NCI-H1092 treated with DMSO at 0.1 percent for 48 hours (cell line): ENCODE measurements at regions not wholly inside any gene's neighbourhood (a gene's known extent, or its start where the extent isn't known, plus 50 kb on each side); places are given as distances from the start of the nearest gene placed in this dataset.
A peak's percentile ranks its signal among the peaks of the same experiment; 100 is the strongest.

Experiments used
- DNase-seq: peaks from one replicate; lab custom pipeline; 2025; lab: John Stamatoyannopoulos, UW

DNA sequence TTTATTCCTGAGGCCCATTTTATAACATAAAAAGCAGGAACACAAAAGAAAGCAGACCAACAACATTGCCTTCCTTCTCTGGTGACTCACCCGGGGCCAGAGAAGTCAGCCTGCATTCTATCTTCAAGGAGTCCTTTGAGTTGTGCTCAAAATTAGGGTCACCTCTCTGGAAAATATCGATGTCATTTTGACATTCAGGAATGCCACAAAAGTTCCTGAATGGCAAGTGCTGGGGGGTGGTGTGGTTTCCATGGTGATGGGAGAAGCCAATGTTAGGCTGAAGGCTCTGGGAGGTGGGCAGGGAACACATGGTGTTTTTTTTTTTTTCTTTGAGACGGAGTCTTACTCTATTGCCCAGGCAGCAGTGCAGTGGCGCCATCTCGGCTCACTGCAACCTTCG, 159.6 kb downstream of the HAPSTR1 start:
- DNase-seq, result no peak

DNA sequence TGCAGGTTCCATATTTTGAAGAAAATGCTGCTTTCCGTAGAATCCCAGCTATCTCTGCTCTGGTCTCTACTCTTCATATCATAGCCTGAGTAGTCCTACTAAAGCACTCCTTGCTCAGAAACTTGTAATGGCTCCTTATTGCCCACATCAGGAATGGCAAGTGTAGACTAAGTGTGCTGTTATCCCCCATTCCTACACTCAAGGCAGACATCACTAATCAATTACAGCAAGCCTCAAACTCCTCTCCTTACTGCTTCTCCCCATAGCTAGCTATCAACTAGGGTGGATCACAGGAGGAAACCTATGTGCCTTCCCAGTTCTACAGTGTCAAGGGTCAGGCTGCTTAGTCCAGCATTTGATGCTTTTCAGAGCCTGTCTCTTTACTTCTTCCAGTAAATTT, 163.4 kb downstream of the HAPSTR1 start:
- no peak for DNase-seq

DNA sequence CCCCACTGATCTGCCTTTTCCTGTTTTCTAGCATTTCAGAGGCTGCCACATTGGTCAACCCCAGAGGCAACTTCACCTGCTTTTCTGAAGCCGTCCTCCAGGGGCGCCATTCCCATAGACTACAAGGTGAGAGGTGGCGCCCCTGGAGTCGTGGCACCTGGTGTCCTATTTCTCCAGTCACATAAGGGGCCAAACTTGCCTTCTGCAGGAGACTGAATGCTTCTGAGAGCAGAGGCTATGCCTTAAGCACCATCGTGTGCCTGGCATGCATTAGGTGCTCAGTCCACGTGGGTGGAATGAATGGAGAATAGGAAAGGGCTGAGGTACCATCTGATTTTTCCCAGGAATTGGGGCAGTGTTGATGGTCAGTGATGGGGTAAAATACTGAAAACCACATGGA, 164.8 kb downstream of the HAPSTR1 start:
- no peak for DNase-seq

DNA sequence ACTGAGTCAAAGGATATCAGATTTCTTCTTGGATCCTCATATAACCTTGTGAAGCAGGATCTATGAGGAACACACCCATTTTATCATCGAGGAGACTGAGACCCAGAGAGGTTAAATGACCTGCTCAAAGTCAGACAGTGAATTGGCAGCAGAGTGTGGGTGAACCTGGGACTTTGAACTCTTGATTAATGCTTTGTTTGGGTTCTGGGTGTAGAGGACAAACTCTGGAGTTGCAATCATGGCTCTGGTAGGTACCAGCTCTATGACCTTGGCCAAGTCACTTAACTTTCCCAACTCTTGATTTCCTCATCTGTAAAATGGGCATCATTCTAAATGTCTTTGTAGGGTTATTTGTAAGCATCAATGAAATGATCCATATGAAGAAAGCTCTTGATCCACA, 166.4 kb downstream of the HAPSTR1 start:
- no peak for DNase-seq

DNA sequence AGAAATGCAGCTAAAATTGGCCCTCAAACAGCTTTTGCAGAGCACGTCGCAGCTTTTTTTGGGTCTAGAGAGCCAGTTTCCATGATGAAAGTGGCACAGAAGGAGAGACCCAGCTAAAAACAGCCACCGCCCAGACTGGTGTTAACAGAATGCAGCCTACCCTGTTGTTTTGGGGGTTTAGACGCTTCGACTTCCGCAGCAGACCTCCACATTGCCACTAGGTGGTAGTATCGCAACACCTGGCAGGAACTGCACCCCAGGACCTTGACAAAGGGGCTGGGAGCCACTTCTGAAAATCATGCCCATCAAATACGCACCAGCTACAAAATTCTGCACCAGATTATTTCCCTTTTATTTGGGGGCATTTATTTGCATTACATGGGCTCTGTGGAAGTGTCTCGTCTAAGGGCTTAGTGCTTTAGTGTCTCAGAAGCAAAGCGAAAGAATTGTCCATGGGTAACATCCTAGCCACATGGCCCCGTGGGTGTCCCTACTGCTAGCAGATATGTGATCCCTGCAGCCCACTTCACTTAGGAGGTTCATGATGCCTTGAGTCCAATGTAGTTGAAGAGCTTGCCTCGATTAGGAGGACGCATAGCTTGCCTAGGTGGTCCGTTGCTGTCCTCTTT, 167.1 kb downstream of the HAPSTR1 start:
- peak; percentile 3 for DNase-seq

DNA sequence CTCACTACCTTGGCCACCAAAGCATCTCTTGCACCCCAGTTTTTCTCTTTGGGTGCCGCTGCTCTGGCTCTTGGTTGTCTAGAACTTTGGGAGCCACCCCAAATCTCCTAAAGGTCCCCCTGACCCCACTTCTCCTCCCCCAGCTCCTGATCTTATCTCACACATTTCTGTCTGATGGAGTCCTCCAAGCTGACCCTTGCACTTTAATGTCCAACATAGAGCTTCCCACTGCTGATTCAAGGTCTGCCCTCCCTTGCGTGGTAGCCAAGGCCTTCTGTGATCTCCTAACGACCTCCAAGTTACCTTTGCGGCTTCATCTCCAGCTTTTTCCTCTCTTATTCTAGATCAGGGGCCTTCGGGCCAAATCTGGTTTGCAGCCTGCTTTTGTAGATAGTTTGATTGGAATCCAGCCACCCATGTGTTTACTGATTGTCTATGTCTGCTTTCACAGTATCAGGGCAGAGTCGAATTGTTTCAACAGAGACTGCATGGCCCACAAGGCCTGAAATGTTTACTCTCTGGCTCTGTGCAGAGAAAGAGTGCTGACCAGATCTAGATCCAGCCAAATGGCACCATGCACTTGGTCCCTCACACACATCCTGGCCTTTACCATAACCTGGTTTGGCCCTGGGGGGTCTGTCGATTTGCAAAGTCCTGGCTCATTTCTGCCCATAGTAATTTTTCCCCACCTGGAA, 168.6 kb downstream of the HAPSTR1 start:
- no peak for DNase-seq

DNA sequence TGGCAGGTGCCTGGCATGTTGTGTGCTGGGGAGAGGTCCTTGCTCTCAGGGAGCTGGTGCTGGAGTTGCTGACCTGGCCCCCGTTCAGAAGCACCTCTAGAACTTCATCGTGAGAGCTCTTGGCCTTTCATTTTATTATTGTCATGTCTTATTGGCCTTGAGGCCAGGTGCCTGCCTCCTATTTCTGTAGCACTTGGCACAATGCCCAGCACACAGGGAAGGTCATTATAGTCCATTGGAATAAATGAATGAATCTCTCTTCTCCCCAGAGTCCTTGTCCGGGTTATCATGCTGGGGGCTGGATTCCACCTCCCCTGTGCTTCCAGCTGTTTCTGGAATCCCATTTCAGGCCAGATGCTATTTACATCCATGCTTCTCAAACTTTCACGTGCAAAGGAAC, 169.2 kb downstream of the HAPSTR1 start:
- peak; percentile 31 for DNase-seq

DNA sequence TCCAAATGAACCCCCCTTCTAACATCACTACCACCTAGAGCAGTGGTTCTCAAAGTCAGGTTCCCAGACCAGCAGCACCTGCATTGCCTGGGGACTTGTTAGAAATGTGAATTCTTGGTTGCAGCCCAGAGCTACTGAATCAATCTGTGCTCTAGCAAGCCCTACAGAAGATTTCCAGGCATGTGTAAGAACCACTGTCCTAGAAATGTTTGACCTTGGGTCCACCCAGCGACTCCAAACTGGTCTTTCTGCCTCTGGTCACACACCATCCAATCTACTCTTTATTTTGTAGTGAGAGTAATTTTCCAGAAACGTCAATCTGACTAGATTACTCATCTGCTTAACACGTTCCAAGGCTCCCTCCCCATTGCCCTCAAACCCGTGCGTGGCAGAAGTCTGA, 169.9 kb downstream of the HAPSTR1 start:
- DNase-seq, result no peak

DNA sequence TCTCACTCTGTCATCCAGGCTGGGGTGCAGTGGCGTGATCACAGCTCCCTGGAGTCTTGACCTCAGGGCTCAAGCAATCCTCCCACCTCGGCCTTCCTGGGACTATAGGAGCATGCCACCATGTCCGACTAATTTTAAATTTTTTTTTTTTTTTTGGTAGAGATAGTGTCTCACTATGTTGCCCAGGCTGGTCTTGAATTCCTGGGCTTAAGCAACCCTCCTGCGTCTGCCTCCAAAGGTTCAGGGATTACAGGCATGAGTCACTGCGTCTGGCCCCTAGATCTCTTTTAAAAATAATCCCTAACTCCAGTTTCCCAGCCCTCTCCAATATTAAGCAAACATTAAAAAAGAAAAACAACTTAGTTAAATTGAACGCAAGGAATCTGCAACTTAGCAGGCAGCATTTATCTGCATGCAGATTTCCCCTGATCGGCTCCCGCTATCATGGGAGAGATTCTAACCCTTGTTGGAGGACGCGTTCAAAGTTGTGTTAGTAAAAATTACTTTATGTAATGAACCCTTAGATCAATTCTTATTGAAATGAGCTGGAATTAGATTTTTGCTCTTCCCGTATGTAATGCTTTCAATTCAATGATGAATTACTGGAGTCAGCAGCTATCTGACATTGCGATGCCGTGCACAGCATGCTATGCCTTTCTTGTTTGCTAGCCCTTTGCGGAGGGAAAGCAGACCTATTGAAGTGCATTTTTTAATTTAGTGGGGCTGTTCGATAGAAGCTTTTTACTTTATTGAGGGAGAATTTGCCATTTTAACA, 171.7 kb downstream of the HAPSTR1 start:
- no peak for DNase-seq

DNA sequence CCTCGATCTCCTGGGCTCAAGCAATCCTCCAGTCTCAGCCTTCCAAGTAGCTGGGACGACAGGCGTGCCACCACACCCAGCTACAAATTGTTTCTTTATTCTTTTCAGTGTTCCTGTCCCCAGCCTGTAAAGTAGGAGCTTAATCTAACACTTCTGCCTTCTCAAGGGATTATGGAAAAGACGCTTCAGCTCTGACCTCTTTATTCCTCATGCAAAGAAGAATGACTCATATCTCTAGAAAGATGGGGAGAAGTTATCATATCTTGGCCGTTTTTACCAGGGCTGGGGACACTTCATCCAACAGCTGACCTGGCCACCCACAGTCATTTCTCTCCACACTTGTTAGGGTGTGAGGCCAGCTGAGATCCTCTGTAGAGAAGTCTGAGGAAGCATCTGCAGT, 172.6 kb downstream of the HAPSTR1 start:
- DNase-seq, result no peak

DNA sequence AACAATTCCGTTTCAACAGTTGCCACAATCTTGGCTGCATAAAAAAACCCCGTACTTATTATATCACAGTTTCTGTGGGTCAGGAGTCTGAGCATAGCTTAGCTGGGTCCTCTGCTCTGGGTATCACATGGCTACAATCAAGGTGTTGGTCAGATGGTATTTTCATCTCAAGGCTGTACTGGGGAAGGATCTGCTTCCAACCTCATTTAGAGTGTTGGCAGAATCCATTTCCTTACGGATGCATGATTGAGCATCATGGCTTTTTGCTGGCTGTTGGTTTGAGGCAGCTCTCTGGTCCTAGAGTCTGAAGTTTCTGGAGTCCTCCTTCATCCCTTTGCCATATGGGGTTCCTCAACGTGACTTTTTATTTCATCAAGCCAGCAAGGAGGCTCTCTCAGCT, 177.0 kb downstream of the HAPSTR1 start:
- DNase-seq, result no peak

DNA sequence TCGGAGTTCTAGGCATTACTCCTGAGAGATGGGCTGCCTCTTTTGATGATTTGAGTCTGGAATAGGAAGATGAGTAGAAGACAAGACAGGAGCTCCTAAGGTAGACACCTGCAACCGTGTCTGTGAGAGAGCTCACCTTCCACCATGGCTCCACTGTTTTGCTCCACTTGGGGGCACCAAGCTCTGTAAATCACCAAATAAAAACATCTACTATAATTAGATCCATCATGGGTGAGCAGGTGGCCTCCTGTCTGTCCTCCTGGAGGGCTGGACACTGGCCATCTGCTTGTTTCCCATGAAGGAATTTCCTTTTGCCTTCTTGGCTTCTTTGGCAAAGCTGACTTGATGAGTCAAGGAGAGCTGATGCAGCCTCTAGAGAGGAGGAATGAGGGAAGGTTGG, 179.0 kb downstream of the HAPSTR1 start:
- no peak for DNase-seq

DNA sequence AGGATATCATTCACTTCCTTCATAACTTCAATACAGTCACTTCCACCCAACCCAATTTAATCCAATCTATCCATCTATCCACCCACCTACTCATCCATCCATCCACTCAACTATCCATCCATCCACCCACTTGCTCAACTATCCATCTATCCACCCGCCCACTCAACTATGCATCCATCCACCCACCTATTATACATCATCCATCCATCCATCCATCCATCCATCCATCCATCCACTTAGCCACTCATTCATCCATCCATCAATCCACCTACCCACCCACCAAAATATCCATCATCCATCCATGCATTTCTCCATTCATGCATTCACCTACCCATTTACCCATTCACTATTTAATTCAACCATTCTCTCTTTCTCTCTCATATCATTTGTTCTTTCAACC, 179.5 kb downstream of the HAPSTR1 start:
- DNase-seq, result no peak

DNA sequence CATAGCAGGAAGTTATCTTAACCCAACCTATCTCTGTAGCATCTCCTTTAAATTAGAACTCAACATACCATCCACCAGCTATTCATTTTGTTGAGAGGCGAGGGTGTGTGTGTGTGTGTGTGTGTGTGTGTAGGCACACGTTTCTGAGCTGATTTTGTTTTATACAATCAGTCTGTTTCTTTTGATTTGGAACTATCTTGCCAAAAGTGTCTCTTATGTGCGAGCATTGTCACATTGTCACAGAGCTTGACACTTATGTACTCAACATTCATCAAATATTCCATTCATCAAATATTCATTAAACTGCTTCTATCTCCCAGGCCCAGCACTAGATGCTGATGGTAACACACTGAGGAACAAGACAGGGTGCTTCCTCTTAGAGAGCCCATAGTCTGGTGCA, 180.4 kb downstream of the HAPSTR1 start:
- DNase-seq, result no peak

DNA sequence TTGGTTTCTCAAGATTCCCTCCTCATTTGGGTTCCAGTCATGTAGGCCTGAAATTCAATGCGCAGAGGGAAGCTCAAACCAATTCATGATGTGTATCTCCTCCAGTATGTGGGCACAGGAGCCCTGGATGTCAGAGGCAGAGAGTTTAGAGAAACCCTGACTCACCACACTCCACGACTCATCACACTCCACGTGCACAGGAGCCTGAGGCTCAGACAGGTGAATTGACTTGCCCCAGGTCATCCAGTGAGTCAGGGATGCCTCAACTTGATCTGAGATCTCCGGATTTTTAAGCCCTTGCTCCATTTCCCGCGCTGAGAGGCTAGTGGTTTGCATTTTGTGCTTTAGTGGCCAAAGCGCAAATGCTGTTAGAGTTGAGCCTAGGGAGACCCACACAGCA, 183.9 kb downstream of the HAPSTR1 start:
- no peak for DNase-seq

DNA sequence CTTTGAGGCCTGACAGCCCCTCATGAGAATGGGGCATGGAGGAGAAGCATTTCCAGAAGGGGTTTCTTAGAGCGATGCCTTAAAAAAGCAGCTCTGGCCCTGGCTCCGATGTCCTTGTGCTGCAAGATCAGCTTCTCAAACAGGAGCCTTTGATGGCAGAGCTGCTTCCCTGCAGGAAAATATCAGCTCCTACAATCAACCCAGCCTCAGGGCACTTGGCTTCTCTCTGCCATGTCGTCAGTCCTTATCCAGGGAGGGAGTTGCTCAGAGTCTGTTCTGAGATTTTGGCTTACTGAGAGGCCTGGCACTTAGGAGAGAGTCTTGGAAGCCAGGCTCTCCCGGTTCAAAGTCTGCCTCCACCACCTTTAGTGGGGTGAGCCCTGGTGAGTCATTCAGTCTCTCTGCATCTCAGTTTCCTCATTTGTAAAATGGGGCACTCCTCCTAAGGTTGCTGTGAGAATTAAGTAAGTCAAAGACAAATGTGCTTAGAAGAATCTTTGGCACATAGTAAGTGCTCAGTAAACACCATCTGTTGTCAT, 184.4 kb downstream of the HAPSTR1 start:
- DNase-seq, result no peak

DNA sequence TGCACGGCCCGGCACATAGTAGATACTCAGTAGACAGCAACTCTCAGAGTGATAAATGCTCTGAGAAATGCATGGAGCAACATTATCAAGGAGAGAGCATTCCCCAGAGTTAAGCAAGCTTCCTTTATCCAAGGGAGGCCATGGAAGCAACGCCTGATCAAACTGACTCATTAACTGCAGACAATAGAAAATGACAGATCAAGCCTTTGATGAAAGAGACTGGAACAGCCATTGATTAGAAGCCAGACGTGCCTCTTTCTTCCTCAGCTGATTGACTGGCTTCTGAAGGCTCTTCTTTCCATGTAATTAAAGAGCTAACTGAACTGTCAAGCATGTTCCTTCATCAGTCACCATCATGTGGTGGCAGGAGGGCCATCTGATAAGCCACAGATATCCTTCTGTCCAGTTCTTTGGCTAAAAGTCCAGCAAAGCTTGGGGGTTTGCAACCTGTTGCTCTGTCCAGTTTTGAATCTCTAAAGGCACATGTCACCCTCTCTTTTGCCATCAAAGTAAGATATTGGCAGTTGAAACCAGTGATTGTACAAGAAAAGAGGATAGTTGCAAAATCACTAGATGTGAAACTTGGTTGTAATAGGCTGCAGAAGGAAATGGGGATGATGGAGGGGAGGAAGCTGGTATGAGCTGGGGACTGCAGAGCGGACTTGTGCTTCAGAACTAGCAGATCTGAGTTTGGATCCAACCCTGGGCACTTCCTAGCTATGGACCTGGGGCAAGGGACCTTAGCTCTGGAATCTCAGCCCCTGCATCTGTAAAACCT, 188.0 kb downstream of the HAPSTR1 start:
- no peak for DNase-seq

DNA sequence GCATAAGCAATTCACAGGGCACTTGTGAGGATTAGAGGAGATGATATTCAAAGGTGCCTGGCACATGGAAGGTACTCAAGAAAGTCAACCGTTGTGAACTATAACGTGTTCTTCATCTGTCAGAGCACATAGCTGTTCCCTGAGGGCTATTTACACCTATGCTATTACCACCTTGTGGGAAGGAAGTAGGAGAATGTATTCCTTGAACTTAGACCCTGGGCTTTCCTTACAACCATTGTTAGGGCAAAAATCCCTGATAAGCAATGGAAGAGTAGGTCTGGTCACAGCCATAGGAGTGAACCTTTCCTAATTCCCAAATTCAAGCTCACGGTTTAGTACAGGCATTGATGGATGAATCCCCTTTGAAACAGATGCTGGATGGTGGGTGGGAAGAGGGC, 188.6 kb downstream of the HAPSTR1 start:
- DNase-seq, result no peak

DNA sequence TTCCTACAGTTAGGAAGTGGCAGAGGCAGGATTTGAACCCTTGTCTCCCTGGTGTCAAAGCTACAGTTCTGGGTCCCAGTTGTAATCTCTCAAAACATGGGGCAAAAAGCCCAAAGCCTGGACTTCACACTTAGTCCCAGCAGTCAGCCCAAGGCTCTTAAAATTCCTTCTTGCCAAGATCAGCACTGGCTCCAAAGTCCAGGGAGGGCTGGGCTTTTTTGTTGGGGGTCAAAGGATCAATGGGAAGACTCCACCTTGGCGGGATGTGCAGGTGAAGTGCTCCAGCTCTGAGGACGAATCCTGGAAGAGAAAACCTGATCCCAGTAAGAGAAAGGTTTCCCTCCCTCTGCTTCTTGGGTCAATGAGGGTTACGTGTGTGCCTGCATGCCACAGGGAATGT, 195.5 kb downstream of the HAPSTR1 start:
- no peak for DNase-seq

DNA sequence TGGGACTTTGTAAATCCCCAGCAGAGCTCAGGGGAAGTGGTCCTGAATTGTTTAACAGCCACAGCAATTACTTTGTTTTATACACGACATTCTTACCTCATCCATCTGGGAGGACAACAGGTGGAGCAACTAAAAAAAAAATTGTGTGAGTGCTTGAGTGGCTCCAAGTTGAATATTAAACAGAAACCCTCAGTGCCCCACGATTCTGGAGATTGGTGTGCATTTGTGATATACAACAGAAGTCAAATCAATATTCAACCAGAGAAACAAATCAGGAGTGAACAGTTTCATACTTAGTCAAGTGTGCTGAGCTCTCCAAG, 204.8 kb downstream of the HAPSTR1 start:
- no peak for DNase-seq

DNA sequence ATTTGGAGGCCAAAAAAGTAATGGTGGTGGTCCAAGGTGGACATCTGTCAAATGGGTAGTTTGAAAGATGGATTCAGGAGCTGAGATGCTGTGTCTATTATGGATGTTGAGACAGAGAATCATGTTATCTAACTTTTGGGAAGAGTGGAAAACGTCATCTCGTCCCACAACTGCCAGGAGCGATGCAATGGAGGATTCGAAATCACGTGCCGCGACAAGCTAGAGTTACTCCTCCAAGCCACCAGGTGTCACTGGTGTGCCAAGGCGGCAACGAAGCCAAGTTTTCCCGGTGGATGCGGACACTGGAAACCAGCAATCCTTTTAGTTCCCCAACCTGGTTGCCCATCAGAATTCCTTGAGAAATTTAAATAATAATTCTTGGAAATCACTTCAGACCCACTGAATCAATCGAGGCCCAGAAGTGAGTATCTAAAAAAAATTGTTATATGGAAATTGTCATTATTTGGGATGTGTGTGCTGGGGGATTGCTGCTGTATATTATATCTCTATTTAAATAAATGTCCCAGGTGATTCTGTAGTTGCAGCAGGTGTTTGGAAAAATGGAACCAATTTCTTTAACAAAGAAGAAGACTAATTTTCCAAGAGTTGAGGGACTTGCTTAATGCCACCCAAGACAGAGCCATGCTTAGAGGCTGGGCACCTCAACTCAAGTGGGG, 206.1 kb downstream of the HAPSTR1 start:
- DNase-seq, result no peak

DNA sequence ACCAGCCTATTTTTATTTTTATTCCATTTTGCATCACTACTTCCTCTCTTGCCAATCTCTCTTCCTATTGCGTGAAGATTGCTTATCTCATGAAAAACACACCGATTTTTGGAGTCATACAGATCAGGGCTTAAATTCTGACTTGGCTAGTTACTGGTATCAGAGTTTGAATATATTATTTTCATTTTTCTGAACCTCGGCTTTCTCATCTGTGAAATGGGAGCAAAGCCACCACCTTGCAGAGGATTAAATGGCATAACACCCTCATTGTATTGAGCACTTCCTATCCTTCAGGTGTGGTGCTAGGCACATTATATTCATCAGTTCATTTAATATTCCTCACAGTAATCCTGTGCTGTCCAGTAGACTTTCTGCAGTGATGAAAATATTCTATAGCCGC, 208.8 kb downstream of the HAPSTR1 start:
- DNase-seq, result no peak
